ENCODE measurements at regions not wholly inside any gene's neighbourhood (a gene's known extent, or its start where the extent isn't known, plus 50 kb on each side); places are given as distances from the start of the nearest gene placed in this dataset.
A peak's percentile ranks its signal among the peaks of the same experiment; 100 is the strongest.

DNA sequence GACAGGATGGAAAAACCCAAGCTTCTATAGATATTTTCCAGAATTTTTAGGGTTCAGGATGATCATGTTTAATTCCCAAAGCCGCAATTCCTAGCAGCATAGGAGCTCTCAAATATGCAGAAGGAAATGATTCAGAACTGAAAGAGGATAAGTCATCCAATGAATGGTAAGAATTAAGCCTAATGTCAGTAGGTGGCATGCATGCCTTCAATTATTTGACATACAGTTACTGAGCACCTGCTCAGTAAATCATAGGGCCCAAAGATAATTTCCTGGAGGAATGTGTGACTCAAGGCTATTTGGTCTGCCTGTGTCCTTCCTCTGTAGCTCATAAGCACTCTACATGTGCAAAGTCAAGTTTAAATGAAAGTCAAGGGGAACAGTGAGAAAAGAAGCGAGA lies 116.8 kb upstream of the SLC38A4 start:
- DNase-seq (ENCODE audit: low read depth, low spot score) = no peak
- dilution Hi-C loops (cut with MboI; ENCODE audit: extremely low pct_ligation_motif_present, low sequenced_read_pairs) = no loop called here

DNA sequence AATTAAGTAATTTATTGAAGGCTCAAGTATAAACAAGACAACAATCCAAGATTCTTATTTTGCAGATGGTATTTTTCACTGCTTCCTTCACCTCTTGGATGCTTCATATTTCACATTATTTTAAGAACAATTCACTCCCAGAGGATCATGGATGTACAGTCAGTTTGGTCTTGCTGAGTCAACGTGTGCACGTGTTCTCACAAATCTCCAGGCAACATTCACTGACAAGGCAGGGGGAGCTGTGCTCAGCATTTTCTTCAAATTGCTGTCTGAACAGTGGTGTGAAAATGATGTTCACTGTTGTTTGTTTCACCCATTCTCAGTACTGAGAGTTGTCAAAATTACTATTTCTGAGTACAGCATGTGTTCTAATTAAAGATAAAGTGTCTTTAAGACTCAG lies 118.3 kb upstream of the SLC38A4 start:
- Histone ChIP-seq H3K9ac (ENCODE audit: control insufficient read depth, extremely low read depth, insufficient read depth, low read length) (no peak overlapping the region), H3K9me1 (ENCODE audit: control insufficient read depth, extremely low read depth, insufficient read depth, low read length) (no peaks in the 10 kb centered on the region), H3K4me3 (ENCODE audit: control insufficient read depth in 2 of 3, extremely low read depth in 1 of 3, insufficient read depth in 2 of 3, low read depth in 1 of 3, low read length in 3 of 3) (no peak overlapping the region), H2AFZ (ENCODE audit: control insufficient read depth, low read length) (no peak overlapping the region), H3K9me3 (ENCODE audit: control insufficient read depth, low read depth, low read length) (no peaks in the 10 kb centered on the region), H3K4me2 (ENCODE audit: control insufficient read depth, extremely low read depth, insufficient read depth, low read depth, low read length) (no peak overlapping the region), H4K20me1 (ENCODE audit: control insufficient read depth, extremely low read depth, insufficient read depth, low read length) (no peaks in the 10 kb centered on the region), H3K27ac (ENCODE audit: control insufficient read depth, insufficient read depth, low read length) (no peak overlapping the region), H3K27me3 (ENCODE audit: control insufficient read depth, extremely low read depth, insufficient read depth, low read length) (no peaks in the 10 kb centered on the region), H3K36me3 (ENCODE audit: control insufficient read depth in 2 of 2, extremely low read depth in 1 of 2, insufficient read depth in 2 of 2, low read length in 2 of 2) (no peaks in the 10 kb centered on the region), H3K4me1 (ENCODE audit: control insufficient read depth, extremely low read depth, insufficient read depth, low read length) (peaks cover 28% of the 10 kb centered on the region), H3K79me2 (ENCODE audit: control insufficient read depth, insufficient read depth, low read length) (no peaks in the 10 kb centered on the region)
- dilution Hi-C loops (cut with MboI; ENCODE audit: extremely low pct_ligation_motif_present, low sequenced_read_pairs) = no loop called here
- DNase-seq (ENCODE audit: low read depth, low spot score) = no peak
- TF ChIP-seq, protein P1, sequence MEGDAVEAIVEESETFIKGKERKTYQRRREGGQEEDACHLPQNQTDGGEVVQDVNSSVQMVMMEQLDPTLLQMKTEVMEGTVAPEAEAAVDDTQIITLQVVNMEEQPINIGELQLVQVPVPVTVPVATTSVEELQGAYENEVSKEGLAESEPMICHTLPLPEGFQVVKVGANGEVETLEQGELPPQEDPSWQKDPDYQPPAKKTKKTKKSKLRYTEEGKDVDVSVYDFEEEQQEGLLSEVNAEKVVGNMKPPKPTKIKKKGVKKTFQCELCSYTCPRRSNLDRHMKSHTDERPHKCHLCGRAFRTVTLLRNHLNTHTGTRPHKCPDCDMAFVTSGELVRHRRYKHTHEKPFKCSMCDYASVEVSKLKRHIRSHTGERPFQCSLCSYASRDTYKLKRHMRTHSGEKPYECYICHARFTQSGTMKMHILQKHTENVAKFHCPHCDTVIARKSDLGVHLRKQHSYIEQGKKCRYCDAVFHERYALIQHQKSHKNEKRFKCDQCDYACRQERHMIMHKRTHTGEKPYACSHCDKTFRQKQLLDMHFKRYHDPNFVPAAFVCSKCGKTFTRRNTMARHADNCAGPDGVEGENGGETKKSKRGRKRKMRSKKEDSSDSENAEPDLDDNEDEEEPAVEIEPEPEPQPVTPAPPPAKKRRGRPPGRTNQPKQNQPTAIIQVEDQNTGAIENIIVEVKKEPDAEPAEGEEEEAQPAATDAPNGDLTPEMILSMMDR (optimal IDR thresholded peaks at IDR 0.05 in 1 of 3, IDR thresholded peaks at IDR 0.05 in 1 of 3, conservative IDR thresholded peaks at IDR 0.05 in 1 of 3; ENCODE audit: extremely low read depth in 1 of 3, insufficient read depth in 2 of 3, low read length in 3 of 3) = peak; percentile 41 to 67 (median 46)
- no peak for TF ChIP-seq EZH2 (IDR thresholded peaks at IDR 0.05; ENCODE audit: low read length)
- peak; percentile 98 for FAIRE-seq

More for the DNA sequence above, 116.8 kb upstream of the SLC38A4 start:
- Histone ChIP-seq H3K36me3 (ENCODE audit: control insufficient read depth in 2 of 2, extremely low read depth in 1 of 2, insufficient read depth in 2 of 2, low read length in 2 of 2) (no peaks in the 10 kb centered on the region), H3K9ac (ENCODE audit: control insufficient read depth, extremely low read depth, insufficient read depth, low read length) (no peak overlapping the region), H2AFZ (ENCODE audit: control insufficient read depth, low read length) (no peak overlapping the region), H3K4me3 (ENCODE audit: control insufficient read depth in 2 of 3, extremely low read depth in 1 of 3, insufficient read depth in 2 of 3, low read depth in 1 of 3, low read length in 3 of 3) (no peak overlapping the region), H3K9me1 (ENCODE audit: control insufficient read depth, extremely low read depth, insufficient read depth, low read length) (no peaks in the 10 kb centered on the region), H3K27ac (ENCODE audit: control insufficient read depth, insufficient read depth, low read length) (no peak overlapping the region), H3K4me2 (ENCODE audit: control insufficient read depth, extremely low read depth, insufficient read depth, low read depth, low read length) (no peak overlapping the region), H3K4me1 (ENCODE audit: control insufficient read depth, extremely low read depth, insufficient read depth, low read length) (peaks cover 41% of the 10 kb centered on the region), H3K9me3 (ENCODE audit: control insufficient read depth, low read depth, low read length) (no peaks in the 10 kb centered on the region), H3K79me2 (ENCODE audit: control insufficient read depth, insufficient read depth, low read length) (no peaks in the 10 kb centered on the region), H4K20me1 (ENCODE audit: control insufficient read depth, extremely low read depth, insufficient read depth, low read length) (no peaks in the 10 kb centered on the region), H3K27me3 (ENCODE audit: control insufficient read depth, extremely low read depth, insufficient read depth, low read length) (no peaks in the 10 kb centered on the region)
- no peak for TF ChIP-seq EZH2 (IDR thresholded peaks at IDR 0.05; ENCODE audit: low read length)
- TF ChIP-seq, protein P1 (optimal IDR thresholded peaks at IDR 0.05 in 1 of 3, IDR thresholded peaks at IDR 0.05 in 1 of 3, conservative IDR thresholded peaks at IDR 0.05 in 1 of 3; ENCODE audit: extremely low read depth in 1 of 3, insufficient read depth in 2 of 3, low read length in 3 of 3) = no peak
- peak; percentile 89 for FAIRE-seq
